Sigmoid colon (tissue), 6 donors: ENCODE measurements at regions not wholly inside any gene's neighbourhood (a gene's known extent, or its start where the extent isn't known, plus 50 kb on each side); places are given as distances from the start of the nearest gene placed in this dataset.

ENCODE experiments used
- DNase-seq: peaks from one replicate; pipeline ENCODE4 v3.0.0-alpha.2; 2019
- H3K27ac ChIP-seq, 4 donors: fragments of 200-600 bp; sonication (generic); one replicate each; pipeline ENCODE4 v1.5.1; 2016 to 2019; ENCODE audit warnings: mild to moderate bottlenecking in 1 of 4
- H3K27me3 ChIP-seq, 3 donors: fragments of 200-600 bp; sonication (generic); one replicate each; pipeline ENCODE4 v1.5.1; 2019; ENCODE audit warnings: mild to moderate bottlenecking in 1 of 3
- H3K36me3 ChIP-seq, 4 donors: fragments of 200-600 bp; sonication (generic); one replicate each; pipeline ENCODE4 v1.5.1; 2016 to 2019
- H3K4me1 ChIP-seq, 4 donors: fragments of 200-600 bp; sonication (generic); one replicate each; pipeline ENCODE4 v1.5.1; 2017 to 2019
- H3K4me3 ChIP-seq, 4 donors: fragments of 200-600 bp; sonication (generic); one replicate each; pipeline ENCODE4 v1.5.1; 2017 to 2019; ENCODE audit warnings: mild to moderate bottlenecking in 2 of 4, moderate library complexity in 1 of 4
- H3K9me3 ChIP-seq, 4 donors: fragments of 200-600 bp in 3 of 4; sonication (generic) in 3 of 4; one replicate each; pipeline versions ENCODE4 v1.5.1 to v1.6.1; 2013 to 2019
- CTCF ChIP-seq, 4 experiments: fragments of 450-650 bp in 3 of 4; fragments of 200-600 bp in 1 of 4; IDR thresholded peaks; one replicate each; pipeline ENCODE4 v1.5.1; 2016 to 2019; ENCODE audit warnings: antibody characterized with exemption in 4 of 4, mild to moderate bottlenecking in 3 of 4, moderate library complexity in 2 of 4
- EP300 ChIP-seq, 4 donors: sonication (generic); formaldehyde crosslinking; IDR thresholded peaks; one replicate each; pipeline ENCODE4 v1.6.1; 2017; ENCODE audit warnings: antibody characterized with exemption in 4 of 4
- POLR2A ChIP-seq, 2 donors: fragments of 450-650 bp; IDR thresholded peaks; one replicate each; pipeline ENCODE4 v1.6.1; 2016; ENCODE audit warnings: antibody characterized with exemption in 2 of 2, mild to moderate bottlenecking in 2 of 2, moderate library complexity in 2 of 2
- POLR2AphosphoS5 ChIP-seq, 4 donors: sonication (generic); formaldehyde crosslinking; IDR thresholded peaks; one replicate each; pipeline ENCODE4 v1.6.1; 2017; ENCODE audit warnings: antibody characterized with exemption in 4 of 4
- WGBS, 2 donors: extraction: QIAGEN DNeasy Blood & Tissue Kit; methylation state at CpG; one replicate each; pipeline ENCODE4 v1.1.7; 2013; 5-methylcytosine and 5-hydroxymethylcytosine counted together
- intact Hi-C: fragments of 100-400 bp; cut with DNase I; formaldehyde crosslinking; loops from one replicate; pipeline ENCODE4 v1.15.1; 2023
- donor health status: healthy with polysubstance abuse.
- donor health status: healthy.

GRCh38 chr6:11633741-11634509 is 96.4 kb downstream of the TMEM170B start:
- Histone ChIP-seq H3K36me3 (no peaks in the 10 kb centered on the region), H3K9me3 (no peaks in the 10 kb centered on the region), H3K4me3 (no peak overlapping the region), H3K27me3 (no peaks in the 10 kb centered on the region), H3K27ac (no peak overlapping the region), H3K4me1 (no peaks in the 10 kb centered on the region)
- WGBS, 2 donors, result 91 to 93% methylated on average over 11 of the region's 11 CpGs
- no peak for DNase-seq
- TF ChIP-seq POLR2A (IDR thresholded peaks at IDR 0.05) (no peak), CTCF (IDR thresholded peaks at IDR 0.05) (no peak), POLR2AphosphoS5 (IDR thresholded peaks at IDR 0.05) (no peak), EP300 (IDR thresholded peaks at IDR 0.05) (no peak)
- intact Hi-C loops, result no loop called here

GRCh38 chr6:11634948-11635347 is 97.4 kb downstream of the TMEM170B start:
- H3K27me3 ChIP-seq, result no peaks in the 10 kb centered on the region
- H3K36me3 ChIP-seq, result no peaks in the 10 kb centered on the region
- H3K9me3 ChIP-seq, result no peaks in the 10 kb centered on the region
- WGBS, 2 donors, result 86 to 92% methylated on average over 4 of the region's 4 CpGs
- H3K27ac ChIP-seq, result no peak overlapping the region
- intact Hi-C loops, result no loop called here
- no peak overlapping the region for H3K4me3 ChIP-seq
- TF ChIP-seq CTCF (IDR thresholded peaks at IDR 0.05), result no peak
- TF ChIP-seq POLR2AphosphoS5 (IDR thresholded peaks at IDR 0.05), result no peak
- TF ChIP-seq EP300 (IDR thresholded peaks at IDR 0.05), result no peak
- no peak for TF ChIP-seq POLR2A (IDR thresholded peaks at IDR 0.05)
- DNase-seq, result no peak
- peaks cover 0 to 2% (median 0%) of the 10 kb centered on the region in 4 donors for H3K4me1 ChIP-seq

DNA sequence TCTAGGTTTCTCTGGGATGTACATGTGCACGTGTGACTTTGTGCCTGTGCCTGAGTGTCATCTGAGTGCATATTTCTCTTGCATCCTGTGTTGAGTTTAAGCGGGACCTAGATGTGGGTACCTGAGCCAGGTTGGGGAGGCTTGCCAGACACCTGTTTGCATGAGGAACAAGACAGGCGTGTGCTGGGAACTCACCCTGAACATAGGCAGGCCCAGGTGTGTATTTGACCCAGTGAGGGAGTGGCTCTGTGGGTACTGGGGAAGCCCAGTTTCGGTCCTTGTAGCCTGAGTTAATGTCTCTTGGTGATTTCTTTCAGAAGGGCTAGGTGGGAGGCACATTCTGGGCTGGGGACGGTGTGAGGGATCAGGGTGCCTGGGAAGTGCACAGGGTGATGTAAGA is 98.6 kb downstream of the TMEM170B start:
- Histone ChIP-seq H3K9me3 (no peaks in the 10 kb centered on the region), H3K36me3 (no peaks in the 10 kb centered on the region), H3K27me3 (no peaks in the 10 kb centered on the region), H3K27ac (no peak overlapping the region), H3K4me3 (no peak overlapping the region), H3K4me1 (peaks cover 0 to 3% (median 0%) of the 10 kb centered on the region in 4 donors)
- DNase-seq, result no peak
- 89 to 92% methylated on average over 5 of the region's 5 CpGs for WGBS, 2 donors
- intact Hi-C loops, result no loop called here
- TF ChIP-seq CTCF (IDR thresholded peaks at IDR 0.05), result no peak
- no peak for TF ChIP-seq EP300 (IDR thresholded peaks at IDR 0.05)
- no peak for TF ChIP-seq POLR2A (IDR thresholded peaks at IDR 0.05)
- TF ChIP-seq POLR2AphosphoS5 (IDR thresholded peaks at IDR 0.05), result no peak

DNA sequence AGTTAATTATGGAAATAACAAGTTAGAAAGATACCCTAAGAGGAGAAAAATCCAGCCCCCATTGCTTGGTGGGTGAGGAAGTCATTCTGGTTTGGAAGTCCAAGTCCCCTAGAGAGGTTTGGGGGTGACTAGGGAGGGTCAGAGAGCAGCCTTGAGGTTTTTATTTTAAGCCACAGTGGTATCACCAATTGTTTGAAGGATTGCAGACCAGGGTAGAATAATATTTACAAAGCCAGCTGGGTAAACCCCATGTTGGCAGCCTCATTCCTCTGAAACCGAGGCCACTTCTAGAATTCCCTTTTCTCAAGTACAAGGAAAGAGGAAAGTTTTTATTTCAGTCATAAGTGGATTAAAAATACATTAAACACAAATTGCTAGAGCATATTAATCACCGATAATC is 99.7 kb downstream of the TMEM170B start:
- peaks cover 0 to 3% (median 0%) of the 10 kb centered on the region in 4 donors for H3K4me1 ChIP-seq
- WGBS, 2 donors, result 52 to 65% methylated on average over 2 of the region's 2 CpGs
- DNase-seq, result no peak
- intact Hi-C loops, result no loop called here
- H3K9me3 ChIP-seq, result no peaks in the 10 kb centered on the region
- H3K27me3 ChIP-seq, result no peaks in the 10 kb centered on the region
- no peak for TF ChIP-seq POLR2AphosphoS5 (IDR thresholded peaks at IDR 0.05)
- TF ChIP-seq EP300 (IDR thresholded peaks at IDR 0.05), result no peak
- TF ChIP-seq CTCF (IDR thresholded peaks at IDR 0.05), result no peak
- TF ChIP-seq POLR2A (IDR thresholded peaks at IDR 0.05), result no peak
- H3K27ac ChIP-seq, result peak overlapping the region in 1 of 4 donors; percentile 8
- H3K36me3 ChIP-seq, result no peaks in the 10 kb centered on the region
- no peak overlapping the region for H3K4me3 ChIP-seq
